ENCODE measurements at regions not wholly inside any gene's neighbourhood (a gene's known extent, or its start where the extent isn't known, plus 50 kb on each side); places are given as distances from the start of the nearest gene placed in this dataset.

GRCh38 chr14:43207189-43207588 is 1299.9 kb downstream of the FSCB start:
- Histone ChIP-seq H3K27me3 (no peaks in the 10 kb centered on the region), H3K27ac (no peak overlapping the region), H3K9me3 (no peaks in the 10 kb centered on the region), H3K36me3 (no peaks in the 10 kb centered on the region), H3K4me3 (no peak overlapping the region), H3K4me1 (no peaks in the 10 kb centered on the region)
- TF ChIP-seq POLR2A (IDR thresholded peaks at IDR 0.05) (no peak), CTCF (IDR thresholded peaks at IDR 0.05) (no peak)
- no peak for DNase-seq

GRCh38 chr14:43204816-43205215 is 1302.3 kb downstream of the FSCB start:
- no peak for DNase-seq
- H3K36me3 ChIP-seq: no peaks in the 10 kb centered on the region
- H3K4me3 ChIP-seq: no peak overlapping the region
- H3K27ac ChIP-seq: no peak overlapping the region
- no peaks in the 10 kb centered on the region for H3K9me3 ChIP-seq
- H3K27me3 ChIP-seq: no peaks in the 10 kb centered on the region
- H3K4me1 ChIP-seq: no peaks in the 10 kb centered on the region
- TF ChIP-seq POLR2A (IDR thresholded peaks at IDR 0.05) (no peak), CTCF (IDR thresholded peaks at IDR 0.05) (no peak)

GRCh38 chr14:43200519-43200918 is 1306.6 kb downstream of the FSCB start:
- no peaks in the 10 kb centered on the region for H3K4me1 ChIP-seq
- H3K4me3 ChIP-seq: no peak overlapping the region
- TF ChIP-seq CTCF (IDR thresholded peaks at IDR 0.05) (no peak), POLR2A (IDR thresholded peaks at IDR 0.05) (no peak)
- H3K27ac ChIP-seq: no peak overlapping the region
- no peaks in the 10 kb centered on the region for H3K27me3 ChIP-seq
- H3K36me3 ChIP-seq: no peaks in the 10 kb centered on the region
- DNase-seq: no peak
- no peaks in the 10 kb centered on the region for H3K9me3 ChIP-seq

GRCh38 chr14:43198465-43198864 is 1308.6 kb downstream of the FSCB start:
- Histone ChIP-seq H3K27ac (no peak overlapping the region), H3K27me3 (no peaks in the 10 kb centered on the region), H3K36me3 (no peaks in the 10 kb centered on the region), H3K4me3 (no peak overlapping the region), H3K9me3 (no peaks in the 10 kb centered on the region), H3K4me1 (no peaks in the 10 kb centered on the region)
- DNase-seq: no peak
- TF ChIP-seq CTCF (IDR thresholded peaks at IDR 0.05) (no peak), POLR2A (IDR thresholded peaks at IDR 0.05) (no peak)

- Histone ChIP-seq H3K4me1 (no peaks in the 10 kb centered on the region), H3K27ac (no peak overlapping the region), H3K4me3 (no peak overlapping the region), H3K27me3 (no peaks in the 10 kb centered on the region), H3K9me3 (peaks cover 0 to 4% (median 0%) of the 10 kb centered on the region in 4 donors), H3K36me3 (no peaks in the 10 kb centered on the region)
- no peak for DNase-seq
- no peak for TF ChIP-seq POLR2A (IDR thresholded peaks at IDR 0.05)
- TF ChIP-seq CTCF (IDR thresholded peaks at IDR 0.05): no peak
These were observed 1322.5 kb downstream of the FSCB start for GRCh38 chr14:43184540-43184939.

GRCh38 chr14:43183916-43184315 is 1323.2 kb downstream of the FSCB start:
- Histone ChIP-seq H3K36me3 (no peaks in the 10 kb centered on the region), H3K27ac (no peak overlapping the region), H3K27me3 (no peaks in the 10 kb centered on the region), H3K4me3 (no peak overlapping the region), H3K9me3 (peaks cover 0 to 4% (median 0%) of the 10 kb centered on the region in 4 donors), H3K4me1 (no peaks in the 10 kb centered on the region)
- DNase-seq: no peak
- TF ChIP-seq POLR2A (IDR thresholded peaks at IDR 0.05): no peak
